ENCODE measurements at regions not wholly inside any gene's neighbourhood (a gene's known extent, or its start where the extent isn't known, plus 50 kb on each side); places are given as distances from the start of the nearest gene placed in this dataset.

DNA sequence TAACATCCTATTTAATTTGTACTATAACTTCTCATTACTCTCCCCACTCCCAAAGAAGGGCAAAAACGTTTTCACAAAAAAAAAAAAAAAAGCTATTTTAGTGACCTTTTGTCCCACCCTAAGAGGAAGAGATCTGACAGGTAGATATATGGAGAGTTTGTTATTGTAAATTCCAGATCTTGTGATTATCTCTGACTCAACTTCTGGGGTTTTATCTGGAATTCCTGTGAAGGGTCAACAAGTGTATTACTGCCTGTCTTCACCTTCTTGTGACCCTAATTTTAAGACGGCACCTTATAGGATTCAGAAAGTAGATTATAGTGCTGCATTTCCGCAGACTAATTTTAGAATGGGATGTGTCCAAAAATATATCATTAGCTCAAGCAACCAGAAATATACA is 205.9 kb upstream of the CDIN1 start:
- TF ChIP-seq, protein P1, sequence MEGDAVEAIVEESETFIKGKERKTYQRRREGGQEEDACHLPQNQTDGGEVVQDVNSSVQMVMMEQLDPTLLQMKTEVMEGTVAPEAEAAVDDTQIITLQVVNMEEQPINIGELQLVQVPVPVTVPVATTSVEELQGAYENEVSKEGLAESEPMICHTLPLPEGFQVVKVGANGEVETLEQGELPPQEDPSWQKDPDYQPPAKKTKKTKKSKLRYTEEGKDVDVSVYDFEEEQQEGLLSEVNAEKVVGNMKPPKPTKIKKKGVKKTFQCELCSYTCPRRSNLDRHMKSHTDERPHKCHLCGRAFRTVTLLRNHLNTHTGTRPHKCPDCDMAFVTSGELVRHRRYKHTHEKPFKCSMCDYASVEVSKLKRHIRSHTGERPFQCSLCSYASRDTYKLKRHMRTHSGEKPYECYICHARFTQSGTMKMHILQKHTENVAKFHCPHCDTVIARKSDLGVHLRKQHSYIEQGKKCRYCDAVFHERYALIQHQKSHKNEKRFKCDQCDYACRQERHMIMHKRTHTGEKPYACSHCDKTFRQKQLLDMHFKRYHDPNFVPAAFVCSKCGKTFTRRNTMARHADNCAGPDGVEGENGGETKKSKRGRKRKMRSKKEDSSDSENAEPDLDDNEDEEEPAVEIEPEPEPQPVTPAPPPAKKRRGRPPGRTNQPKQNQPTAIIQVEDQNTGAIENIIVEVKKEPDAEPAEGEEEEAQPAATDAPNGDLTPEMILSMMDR (IDR thresholded peaks at IDR 0.05), result no peak
- no peak for TF ChIP-seq EZH2 (IDR thresholded peaks at IDR 0.05; ENCODE audit: borderline replicate concordance, insufficient read depth, low read depth, low read length, poor library complexity, severe bottlenecking)
